Ishikawa (cell line): ENCODE measurements at regions not wholly inside any gene's neighbourhood (a gene's known extent, or its start where the extent isn't known, plus 50 kb on each side); places are given as distances from the start of the nearest gene placed in this dataset.

Experiments
- CEBPB ChIP-seq: IDR thresholded peaks from 2 replicates; pipeline ENCODE4 v1.6.1; 2012
- EP300 ChIP-seq: IDR thresholded peaks from 2 replicates; pipeline ENCODE4 v1.6.1; 2012; ENCODE audit warnings: borderline replicate concordance
- NFIC ChIP-seq: IDR thresholded peaks from 2 replicates; pipeline ENCODE4 v1.6.1; 2012
- USF1 ChIP-seq: IDR thresholded peaks from 2 replicates; pipeline ENCODE4 v1.6.1; 2012
- YY1 ChIP-seq: IDR thresholded peaks from 2 replicates; pipeline ENCODE4 v1.6.1; 2012; ENCODE audit warnings: low read depth

GRCh38 chr13:33435207-33435606 is 149.7 kb upstream of the STARD13 start:
- TF ChIP-seq YY1 = no peak
- no peak for TF ChIP-seq CEBPB
- TF ChIP-seq EP300 = no peak
- TF ChIP-seq NFIC = no peak
- no peak for TF ChIP-seq USF1
